GM12874 (cell line): ENCODE measurements at regions not wholly inside any gene's neighbourhood (a gene's known extent, or its start where the extent isn't known, plus 50 kb on each side); places are given as distances from the start of the nearest gene placed in this dataset.

Experiments
- TF ChIP-seq, protein P1 (sequence below): IDR thresholded peaks from 2 replicates; pipeline ENCODE4 v1.5.1; 2011; ENCODE audit warnings: low read depth, mild to moderate bottlenecking, control low read depth, low read length, moderate library complexity; ENCODE audit not compliant: insufficient read depth

DNA sequence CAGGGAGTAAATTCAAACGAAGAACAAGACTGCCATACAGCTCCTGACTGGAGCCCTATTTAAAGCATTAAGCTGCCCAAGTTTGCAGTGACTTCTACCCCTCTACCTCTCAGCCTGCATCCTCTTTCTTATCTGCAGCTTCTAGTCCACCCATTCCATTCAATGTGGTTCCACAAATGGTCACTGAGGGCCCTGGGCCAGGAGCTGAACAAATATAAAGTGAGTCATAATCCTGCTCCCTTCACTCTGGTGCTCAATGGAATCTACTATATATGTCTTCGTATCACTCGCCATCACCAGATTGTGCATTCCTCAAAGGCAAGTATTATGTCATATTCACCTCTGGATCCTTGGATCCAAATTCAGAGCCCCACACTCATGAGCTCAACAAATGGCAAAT lies 398.7 kb downstream of the BRINP2 start:
- TF ChIP-seq, protein P1, sequence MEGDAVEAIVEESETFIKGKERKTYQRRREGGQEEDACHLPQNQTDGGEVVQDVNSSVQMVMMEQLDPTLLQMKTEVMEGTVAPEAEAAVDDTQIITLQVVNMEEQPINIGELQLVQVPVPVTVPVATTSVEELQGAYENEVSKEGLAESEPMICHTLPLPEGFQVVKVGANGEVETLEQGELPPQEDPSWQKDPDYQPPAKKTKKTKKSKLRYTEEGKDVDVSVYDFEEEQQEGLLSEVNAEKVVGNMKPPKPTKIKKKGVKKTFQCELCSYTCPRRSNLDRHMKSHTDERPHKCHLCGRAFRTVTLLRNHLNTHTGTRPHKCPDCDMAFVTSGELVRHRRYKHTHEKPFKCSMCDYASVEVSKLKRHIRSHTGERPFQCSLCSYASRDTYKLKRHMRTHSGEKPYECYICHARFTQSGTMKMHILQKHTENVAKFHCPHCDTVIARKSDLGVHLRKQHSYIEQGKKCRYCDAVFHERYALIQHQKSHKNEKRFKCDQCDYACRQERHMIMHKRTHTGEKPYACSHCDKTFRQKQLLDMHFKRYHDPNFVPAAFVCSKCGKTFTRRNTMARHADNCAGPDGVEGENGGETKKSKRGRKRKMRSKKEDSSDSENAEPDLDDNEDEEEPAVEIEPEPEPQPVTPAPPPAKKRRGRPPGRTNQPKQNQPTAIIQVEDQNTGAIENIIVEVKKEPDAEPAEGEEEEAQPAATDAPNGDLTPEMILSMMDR = no peak

DNA sequence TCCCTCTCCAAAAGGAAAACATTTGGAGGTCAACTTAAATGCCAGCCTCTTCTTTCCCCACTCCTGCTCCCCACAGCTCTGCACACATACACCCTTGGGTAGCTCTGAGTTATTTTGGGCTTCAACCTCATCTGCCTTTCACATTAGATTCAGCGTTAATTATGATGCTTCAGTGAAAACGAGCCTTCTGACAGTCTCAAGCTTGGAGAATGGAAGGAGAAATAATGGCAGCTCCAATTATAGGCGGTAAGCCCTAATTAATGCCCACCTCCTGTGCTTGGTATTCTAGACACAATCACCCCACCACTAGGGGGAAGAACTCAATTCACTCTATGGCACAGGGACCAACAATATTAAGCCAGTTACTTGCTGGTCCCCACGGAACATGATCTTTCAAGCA lies 397.9 kb downstream of the BRINP2 start:
- TF ChIP-seq, protein P1 = no peak

DNA sequence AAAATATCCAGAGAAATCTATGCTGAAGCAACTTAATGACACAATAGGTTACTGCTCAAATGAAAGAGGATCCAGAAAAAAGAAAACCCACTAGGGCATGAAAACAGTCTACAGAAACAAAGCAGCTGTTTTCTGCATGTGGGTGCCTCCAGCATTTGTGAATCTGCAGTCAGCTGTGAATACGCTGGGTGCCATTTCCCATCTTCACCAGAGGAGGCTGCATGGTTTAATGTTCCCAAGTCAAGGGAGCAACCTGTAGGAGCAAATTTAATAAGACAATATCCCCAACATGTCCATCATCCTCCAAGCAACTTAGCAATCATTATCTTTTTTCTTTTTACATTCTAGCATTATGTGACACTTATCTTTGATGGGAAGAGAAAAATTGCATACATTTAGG lies 396.6 kb downstream of the BRINP2 start:
- TF ChIP-seq, protein P1 = peak; percentile 26; the same call in 1 of the 2 replicates

DNA sequence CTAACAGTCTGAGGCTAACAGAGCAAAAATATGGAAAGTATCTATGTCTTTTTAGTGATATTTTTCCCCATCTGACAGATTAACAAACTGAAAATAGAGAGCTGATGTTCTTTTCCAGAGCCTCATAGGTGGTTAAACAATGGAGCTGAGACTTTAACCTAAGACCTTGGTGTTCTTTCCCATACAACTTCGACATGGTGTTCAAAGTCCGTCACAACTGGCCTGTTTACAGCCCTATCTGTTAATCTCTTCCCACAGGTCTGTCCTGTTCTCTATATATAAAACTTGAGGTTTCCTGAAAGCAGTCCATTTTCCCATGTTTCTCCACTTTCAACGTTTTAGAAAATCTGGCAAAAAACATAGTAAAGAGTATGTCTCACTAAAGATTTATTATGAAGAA lies 395.7 kb downstream of the BRINP2 start:
- TF ChIP-seq, protein P1 = no peak

DNA sequence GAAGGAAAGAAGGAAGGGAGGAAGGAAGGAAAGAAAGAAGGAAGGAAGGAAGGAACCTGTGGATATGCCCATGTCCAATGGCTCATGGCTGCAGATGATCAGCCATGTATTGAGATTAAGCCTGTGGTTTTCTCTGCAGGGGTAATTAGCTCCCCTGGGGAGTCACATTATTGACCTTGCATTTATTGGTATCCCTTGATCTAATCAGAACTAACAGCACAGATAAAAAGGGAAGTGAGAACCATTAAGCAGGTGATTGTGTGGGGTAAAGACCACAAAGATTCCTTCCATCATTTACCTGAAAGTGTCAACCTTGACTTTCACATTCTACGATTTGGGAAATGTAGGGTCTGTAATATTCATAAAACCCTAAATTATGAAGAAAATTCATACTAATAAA lies 390.7 kb downstream of the BRINP2 start:
- TF ChIP-seq, protein P1 = no peak

DNA sequence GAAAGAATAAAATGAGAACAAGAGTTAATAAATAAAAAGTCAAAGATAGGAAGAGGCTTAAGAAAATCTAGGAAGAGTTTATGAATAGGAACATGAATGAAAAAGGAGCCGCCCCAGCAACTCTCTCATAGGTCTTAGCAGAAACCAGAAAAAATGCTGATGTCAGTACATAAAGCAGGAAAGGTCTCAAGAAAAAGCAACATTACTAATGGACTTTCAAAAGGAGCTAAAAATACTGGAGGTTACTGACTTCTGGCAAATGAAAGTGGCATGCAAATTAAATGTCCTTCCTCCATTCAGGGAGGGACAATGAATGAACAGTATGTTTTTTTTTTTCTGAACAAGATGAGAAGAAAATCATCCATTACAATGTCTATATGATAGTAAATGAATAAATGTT lies 387.6 kb downstream of the BRINP2 start:
- TF ChIP-seq, protein P1 = no peak

DNA sequence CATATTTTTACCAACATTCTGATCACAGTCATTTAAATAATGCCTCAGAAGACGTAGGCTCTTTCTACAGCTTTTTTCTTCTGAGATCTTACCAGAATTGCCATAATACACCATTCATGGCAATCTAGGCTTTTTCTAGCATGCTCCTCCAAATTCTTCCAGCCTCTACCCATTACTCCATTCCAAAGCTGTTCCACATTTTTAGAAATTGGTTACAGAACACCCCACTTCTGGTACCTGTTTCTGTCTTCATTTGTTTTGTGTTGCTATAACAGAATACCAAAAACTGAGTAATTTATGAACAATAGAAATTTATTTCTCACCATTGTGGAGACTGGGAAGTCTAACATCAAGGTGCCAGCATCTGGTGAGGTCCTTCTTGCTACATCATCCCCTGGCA lies 385.4 kb downstream of the BRINP2 start:
- TF ChIP-seq, protein P1 = no peak

DNA sequence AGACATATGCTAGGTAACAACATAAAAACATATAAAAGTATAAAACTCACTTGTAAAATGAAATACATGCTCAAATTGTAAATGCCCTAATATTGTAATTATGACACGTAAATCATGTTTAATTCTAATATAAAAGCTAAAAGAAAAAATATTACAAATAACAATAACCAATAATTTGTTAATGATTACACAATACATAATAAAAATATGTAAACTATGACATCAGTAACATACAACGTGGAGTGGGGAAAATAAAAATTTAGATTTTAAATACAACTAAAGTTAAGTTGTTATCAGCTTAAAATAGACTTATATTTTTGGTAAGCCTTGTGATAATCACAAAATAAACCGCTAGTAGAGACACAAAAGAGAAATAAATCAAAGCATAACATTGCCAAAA lies 376.4 kb downstream of the BRINP2 start:
- TF ChIP-seq, protein P1 = no peak
